CD4-positive, alpha-beta T cell treated with Interleukin-6 for 4 hours (primary cell): ENCODE measurements at regions not wholly inside any gene's neighbourhood (a gene's known extent, or its start where the extent isn't known, plus 50 kb on each side); places are given as distances from the start of the nearest gene placed in this dataset.

Experiments used
- DNase-seq: peaks from one replicate; pipeline ENCODE4 v3.0.0-alpha.2; 2020; ENCODE audit warnings: mixed read lengths

DNA sequence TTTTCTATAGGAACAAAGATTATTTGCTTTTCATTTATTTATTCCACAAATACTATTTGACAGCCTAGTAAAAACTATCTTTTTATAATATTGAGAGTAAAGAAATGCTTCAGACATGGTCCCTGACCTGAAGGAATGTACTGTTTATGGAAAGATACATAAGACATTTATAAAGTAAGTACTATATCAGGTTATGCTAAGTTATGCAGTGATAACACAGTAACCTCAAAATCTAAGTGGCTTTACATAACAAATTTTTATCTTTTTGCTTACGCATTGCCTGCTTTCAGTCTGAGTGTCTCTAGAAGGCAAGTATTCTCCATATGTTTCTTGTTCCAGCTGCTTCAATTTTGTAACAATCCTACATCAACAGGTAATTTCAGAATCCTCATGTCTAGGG is 694.0 kb downstream of the SQOR start:
- no peak for DNase-seq

DNA sequence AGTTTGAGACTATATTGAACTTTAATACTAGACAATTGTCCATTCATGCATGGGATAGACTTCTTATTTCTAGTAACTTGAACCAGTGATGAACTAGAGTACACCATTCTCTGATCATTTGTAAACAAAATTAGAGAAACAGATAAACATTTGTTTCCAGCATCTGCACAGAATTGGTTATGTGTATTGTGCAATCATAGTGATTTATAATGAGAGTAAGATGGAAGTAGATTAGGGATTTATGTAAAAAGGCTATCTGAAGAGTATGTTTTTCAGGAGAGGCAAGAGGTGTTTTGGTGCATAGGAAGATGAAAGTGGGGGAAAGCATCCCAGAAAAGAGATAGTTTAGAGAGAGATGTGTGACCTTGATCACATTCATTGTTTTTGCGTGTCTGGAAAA is 695.0 kb downstream of the SQOR start:
- no peak for DNase-seq

DNA sequence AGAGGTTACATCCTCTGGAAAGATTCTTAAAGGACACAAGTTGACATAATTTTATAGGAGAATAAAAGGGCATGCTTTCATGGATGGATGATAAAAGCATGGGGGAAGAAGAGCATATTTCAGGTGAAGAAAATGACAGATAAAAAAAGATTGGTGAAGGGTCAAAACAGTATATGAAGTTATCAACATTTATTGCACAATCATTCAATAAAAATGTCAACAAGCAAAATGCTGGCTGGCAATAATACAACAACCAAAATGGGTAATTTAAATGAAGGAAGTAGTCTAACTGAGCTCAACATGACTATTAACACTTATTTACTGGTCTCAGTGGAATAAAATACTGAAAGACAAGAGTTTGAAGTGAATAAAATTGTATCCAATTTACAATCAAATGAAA is 696.7 kb downstream of the SQOR start:
- no peak for DNase-seq

DNA sequence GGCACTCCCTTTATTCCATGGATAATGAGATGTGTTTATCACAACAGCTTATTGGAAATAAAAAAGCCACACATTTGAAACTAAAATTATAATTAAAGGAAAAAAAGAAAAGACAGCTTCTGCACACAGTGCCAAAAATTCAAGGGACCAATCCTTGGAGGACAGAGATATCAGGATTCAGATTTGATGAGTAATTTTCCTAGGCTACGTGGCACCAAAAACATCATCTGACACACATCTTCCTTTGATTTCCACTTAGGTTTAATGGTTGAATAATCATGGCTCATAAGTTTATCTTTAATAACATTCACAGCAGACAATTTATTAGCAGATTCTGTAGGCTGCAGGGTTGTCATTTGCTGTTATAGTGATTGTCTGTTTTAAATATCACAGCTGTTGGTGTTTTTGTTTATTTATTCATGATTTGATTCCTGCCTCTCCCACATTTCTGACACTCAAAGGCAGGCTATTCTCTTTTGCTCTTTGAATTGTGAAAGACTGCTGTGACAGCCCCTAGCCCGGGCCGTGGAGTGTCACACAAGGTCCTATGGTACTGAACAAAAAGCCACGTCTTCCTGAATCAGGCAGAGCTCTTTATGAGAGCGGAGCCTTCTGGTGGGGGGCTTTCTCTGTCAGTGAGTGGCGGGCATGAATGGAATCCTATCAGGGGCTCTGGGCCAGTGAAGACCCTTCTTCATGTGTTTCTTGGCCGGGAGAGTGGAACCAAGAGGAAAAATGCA is 708.5 kb downstream of the SQOR start:
- no peak for DNase-seq

DNA sequence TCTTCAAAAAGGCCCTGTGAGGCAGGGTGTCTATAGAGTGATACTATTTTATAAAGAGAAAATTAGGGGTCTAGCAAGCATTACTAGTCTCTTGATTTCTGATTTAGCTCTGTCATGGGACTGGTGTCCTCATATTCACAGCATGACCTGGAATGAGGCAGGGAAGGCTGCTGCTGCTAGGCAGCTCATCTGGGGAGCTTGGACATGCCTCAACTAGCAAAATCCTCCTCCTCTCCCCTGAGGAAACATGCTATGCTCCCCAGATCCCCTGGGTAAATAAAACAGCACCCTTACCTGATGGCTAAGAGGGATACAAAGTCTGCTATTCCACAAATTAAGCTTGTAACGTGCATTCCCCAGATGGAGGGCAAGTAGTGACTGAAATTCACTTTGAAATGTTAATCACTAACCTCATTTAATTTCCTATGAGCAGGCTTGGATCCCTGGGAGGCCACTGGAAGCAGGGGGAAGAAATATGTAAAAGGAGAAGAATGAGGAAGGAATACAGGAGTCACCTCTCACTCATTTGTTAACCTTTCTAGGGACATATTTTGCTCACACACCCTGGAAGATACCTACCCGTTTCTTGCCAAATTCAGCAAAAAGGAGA is 709.4 kb downstream of the SQOR start:
- no peak for DNase-seq

DNA sequence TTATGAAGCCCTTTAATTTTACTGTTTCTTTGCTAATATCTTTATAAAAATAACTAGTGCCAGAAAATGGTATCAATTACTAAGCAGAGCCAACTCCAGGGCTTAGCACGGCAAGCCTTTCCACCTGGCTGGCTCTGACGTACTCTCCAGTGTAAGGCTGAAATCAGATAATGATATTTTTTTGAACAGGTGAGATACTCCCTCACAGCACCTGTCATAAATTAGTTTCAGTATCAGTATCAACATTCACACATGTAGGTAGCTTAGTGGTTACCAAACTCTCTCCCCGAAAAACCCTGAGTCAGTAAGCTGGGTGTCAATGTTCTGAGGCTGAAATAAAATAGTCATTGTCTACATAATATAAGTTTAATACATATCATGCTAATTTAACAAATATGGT is 710.1 kb downstream of the SQOR start:
- DNase-seq = no peak

DNA sequence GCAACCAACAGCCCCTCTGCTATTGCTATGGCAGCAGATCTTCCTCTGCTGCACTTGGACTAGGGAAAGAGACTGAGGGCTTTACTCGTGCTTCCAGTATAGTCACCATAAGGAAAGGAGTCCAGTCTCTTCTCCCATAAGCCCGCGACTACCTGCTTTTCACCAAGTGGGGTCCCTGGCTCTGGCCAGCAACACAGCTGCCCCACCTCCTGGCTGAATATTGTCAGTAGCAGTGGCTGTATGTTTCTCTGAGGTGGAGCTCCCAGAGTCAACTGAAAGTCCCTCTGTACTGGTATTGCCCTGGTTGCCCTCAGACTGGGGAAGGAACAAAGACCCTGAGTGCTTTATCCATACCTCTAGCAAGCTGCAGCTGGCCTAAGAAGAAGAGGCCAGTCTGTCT is 719.6 kb downstream of the SQOR start:
- DNase-seq = no peak

DNA sequence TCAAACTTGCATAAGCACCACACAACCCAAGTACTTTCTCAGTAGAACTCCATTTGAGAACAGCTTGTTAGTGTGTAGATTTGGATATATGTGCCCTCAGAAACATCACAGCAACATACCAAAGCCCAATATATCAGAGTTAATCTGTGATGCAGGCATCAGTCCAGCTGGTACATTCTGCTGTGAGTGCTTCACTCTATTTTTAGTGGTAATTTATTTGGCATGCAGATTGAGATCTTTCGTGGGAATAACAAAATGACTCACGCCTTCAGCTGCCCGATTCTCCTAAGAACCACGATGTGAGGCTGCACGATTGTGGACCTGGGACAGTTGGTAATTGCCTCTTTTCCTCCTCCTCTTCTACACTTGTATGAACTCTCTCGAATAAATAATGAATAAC is 730.7 kb downstream of the SQOR start:
- no peak for DNase-seq

DNA sequence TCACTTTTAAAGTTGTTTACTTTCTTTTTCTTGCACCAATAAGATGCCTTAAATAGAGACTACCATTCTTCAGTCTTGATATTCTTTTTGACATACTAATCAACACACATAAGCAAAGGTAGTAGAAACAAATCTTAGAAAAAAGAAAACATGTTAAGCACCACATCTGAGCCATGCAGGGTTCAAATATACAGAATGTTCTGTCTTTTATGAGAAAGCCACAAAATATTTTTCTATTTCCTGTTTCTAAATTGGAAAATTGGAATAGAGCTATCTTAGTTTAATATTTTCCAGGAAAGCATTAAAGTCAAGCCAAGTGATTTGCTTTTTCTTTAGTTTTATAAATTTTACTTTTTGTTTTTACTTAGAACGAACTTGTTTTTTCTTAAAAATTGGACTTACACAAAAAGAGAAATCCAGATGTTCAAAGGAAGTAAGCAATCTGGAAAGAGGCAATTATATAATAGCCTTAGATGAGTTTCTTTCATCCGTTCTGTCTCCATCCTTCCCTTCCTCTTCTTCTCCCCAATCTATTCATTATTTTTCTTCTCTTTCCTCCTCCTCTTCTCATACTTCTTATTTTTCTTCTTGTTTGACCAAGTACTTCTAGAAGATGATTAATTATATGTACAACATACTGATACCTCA is 731.7 kb downstream of the SQOR start:
- DNase-seq = no peak

DNA sequence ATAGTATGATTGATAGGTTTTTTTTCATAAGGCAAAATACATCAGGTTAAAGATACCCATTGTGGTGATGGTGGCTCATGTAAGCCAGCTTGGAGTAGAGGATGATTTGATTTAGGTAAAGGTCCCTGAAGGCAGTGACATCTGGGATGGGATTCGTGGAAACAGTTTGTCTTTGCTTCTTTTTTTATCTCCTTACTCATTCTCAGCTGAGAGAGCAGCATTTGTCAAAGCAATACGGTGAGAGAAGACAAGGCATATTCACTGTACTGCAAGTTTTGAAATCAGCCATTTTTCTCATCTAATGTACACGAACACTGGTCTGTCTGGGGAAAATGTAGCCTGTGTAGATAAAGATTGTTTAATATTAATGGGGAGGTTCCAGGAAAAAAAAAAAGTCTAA is 749.1 kb downstream of the SQOR start:
- no peak for DNase-seq

DNA sequence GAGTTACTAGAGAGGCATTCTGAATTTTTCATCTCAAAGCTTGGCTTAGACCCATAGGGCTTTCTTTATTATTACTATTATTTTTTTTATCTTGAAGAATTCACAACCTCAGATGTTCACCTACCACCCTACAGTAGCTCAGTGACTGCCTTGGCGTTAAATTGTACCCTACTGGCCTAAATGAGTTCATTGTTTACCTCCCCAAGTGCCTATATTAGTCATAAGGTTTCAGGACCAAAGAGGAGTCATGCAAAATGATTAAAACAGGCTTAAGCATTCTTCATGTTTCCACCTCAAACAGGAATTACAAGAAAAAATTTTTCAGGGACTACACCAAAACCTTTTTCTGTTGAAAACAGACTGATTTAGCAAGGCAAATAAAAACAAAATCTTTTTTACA is 751.5 kb downstream of the SQOR start:
- no peak for DNase-seq

DNA sequence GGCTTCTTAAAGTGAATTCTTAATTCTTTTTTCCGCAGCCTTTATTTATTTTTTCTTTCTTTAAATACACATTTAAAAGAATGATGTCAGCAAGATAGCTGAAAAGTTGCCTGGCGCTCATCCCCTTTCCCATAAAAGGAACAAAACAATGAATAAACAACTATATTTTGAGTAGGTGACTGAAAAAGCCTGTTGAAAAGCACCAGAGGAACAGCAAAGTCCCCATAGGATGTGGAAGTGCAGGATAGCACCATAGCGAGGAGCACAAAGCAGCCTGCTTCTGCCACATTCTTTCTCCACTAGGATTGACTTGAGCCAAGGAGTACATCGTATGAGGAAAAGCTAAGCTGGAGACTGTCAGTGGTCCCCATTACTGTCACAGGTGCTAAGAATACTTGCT is 754.9 kb downstream of the SQOR start:
- DNase-seq = no peak

DNA sequence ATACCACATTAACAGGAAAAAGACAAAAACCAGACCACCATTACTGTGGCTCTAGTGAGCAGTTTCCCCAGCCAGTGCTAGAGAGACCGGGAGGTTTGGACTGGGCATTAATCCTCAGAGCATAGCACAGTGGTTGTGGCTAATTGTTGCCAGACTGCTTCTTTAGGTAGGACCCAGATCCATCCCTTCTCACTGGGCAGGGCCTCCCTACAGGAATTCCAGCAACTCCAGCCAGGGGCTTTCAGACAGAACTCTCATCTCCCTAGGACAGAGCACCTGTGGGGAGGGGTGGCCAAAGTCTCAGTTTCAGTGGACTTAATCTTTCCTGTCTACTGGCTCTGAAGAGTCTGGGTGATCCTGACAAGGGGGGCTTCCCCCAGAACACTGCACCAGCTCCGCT is 759.6 kb downstream of the SQOR start:
- no peak for DNase-seq

DNA sequence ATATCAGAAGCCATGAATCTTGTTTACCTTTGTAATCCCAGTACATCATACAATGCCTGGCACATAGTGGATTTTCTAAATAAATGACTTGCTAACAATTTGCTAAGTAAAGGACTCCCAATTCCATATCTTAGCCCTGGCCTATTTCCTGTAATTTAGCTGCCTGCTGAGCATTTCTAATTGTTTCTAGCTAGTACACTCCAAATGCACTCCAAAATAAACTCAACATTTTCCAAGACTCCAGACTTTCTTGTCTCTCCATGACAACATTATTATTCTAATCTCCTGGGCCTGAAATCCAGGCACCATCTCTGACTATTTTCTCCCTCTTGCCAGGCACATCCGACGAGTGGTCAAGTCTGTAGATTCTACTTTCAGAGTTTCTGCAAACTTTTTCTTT is 773.5 kb downstream of the SQOR start:
- no peak for DNase-seq

DNA sequence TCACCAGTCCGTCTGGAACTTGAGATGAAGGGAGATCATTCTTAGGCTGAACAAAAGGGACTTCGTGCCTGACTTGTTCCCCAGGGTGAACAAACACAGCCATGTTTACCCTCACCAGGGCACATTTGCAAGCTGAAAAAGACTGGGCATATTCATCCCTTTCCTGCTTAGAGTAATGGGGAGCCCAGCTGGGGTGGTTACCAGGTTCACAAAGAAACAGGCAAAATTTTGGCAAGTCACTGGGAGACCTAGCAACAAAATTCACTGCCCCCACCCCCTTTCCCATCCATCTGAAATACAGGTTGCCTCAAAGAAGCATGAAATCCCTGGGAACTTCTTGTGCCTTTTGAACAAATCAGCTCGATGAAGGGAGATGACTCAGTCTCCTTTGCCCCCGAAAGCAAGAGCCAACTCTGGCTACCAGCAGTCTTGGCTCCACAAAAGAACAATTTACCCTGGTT is 775.0 kb downstream of the SQOR start:
- DNase-seq = no peak

DNA sequence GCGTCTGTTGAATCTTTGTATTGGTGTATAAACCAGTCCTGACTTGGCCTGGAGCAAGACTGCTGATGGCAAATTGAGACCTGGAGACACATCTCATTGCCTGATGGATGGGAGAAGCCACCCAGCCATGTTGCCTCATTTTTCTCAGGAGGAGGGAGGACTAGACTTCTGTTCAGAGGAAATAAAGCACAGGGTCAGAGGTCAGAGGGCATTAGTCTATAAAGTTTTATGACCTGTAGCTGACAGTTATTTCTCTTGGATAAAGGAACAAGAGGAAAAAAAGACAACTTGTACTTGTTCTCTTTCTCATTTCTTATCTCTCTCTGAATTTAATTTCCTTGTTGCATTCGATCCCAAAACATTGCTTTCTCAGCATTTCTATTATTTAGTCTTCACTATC is 775.9 kb downstream of the SQOR start:
- no peak for DNase-seq

DNA sequence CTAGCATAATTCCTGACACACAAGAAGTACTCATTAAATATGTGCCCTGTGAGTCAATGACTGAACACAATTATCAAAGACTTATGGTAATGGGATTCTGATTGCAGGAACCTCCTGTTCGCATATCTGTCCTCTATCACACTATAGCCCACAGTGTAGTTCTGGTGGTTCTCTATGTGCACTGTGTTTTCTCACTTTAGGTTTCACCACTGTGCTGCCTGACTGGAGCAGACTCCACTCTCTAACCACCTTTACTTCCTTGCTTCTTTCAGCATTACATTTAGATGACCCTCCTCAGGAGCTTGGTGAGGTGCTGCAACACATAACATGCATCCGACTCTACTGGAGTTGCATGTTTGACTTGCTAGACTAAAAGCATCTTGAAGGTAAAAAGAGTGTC is 777.1 kb downstream of the SQOR start:
- no peak for DNase-seq

DNA sequence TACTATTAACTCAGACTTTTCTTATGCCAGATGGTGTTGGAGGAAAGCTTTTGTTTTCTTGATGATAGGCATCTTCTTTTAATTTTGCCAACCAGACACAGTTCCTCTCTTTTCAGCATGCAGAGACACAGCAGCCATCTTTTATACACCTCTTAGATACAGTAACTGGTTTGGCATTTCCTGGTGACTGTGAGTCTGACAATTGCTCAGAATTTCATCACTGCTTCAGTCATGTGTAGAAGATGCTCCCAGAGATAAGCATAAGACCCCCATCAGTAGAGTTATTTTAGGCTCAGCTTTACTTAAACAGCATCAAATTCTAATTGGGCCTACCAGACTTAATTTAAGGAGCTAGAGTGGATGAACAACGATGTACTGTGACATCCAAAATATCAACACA is 779.0 kb downstream of the SQOR start:
- no peak for DNase-seq

DNA sequence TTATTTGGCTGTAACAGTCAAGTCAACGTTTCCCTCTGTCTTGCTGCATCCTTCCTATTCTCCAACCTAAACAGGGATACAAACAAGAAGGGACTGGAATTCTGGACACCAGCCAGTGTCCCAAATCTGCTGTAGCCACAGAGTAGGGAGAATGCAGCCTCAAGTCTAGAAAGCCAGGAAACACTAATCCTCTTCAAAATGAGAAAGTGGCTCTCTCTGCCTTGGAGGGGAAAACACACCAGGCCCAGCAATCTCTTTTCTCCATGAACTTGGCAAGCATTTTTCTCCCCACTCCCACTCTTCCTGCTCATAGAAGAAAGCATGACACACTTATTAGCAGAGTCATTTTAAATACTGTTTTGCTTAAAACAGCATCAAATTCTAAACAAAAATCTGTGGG is 781.7 kb downstream of the SQOR start:
- no peak for DNase-seq

DNA sequence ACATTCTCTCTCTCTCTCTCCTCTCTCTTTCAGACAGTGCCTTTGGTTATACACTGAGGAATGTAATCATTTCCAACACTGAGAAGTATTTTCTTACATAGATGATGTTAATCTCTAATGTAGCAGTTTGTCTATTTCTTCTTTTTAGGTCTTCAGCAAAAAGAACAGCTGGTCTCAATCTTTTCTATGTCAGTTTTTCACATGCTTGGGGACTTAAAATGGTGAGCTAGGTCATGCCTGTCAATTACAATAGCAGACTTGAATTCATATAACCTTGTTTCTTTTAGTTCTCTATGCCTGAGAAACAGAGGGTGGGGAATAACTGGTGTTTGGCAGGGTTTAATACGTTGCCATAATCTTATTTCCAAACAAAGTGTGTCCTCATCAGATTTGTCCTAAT is 786.2 kb downstream of the SQOR start:
- no peak for DNase-seq

DNA sequence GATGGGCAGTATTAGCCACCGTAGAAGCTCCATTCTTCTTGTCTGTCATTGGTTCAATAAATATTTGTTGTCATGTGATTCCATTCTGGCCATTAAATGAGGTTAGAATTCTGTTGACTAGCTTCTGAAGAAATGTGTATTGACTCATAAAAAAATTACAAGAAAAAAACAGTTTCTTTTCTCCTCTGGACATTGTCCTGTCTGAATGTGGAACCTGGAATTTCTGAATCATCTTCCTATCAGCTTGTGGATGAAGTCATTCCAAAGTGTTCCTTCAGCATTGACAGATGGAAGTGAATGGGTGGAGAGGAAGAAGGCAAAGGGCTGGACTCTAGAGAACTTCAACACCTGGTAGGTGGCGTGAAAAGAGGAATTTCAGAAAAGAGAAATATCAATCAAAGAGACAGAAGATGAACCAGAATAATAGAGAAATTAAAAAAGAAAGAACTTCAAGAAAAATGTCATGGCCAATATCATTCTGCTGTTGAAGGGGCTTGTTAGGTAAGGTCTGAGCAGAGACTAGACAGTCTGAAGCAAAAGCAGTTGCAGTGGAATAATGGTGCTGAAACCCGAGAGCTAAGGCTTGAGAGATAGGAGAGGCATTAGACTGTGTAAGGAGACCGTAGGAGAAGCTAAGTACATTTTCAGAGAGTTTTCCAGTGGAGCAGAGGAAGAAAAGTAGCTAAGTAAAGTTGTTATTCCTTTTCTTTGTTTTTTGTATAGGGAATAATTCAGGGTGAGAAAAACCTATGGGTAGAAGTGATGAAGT is 806.6 kb downstream of the SQOR start:
- no peak for DNase-seq

DNA sequence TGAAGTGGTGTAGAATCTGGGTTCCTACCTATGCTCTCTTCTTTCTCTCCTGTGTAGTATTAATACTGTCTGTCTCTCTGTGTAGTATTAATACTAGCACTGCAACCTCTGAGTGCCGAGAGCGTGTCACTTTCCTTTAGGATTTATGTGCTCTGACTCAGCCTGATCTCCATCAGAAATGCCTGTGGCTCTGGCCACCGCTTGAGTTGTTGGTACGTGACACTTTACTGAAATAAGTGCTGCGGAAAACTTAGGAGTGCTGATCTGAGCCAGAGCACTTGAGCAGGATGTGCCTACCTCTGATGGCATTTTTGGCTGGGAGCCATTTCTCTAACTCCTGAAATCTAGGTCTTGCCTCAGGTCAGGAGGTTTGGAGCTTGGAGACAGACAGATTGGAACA is 807.4 kb downstream of the SQOR start:
- DNase-seq = no peak

DNA sequence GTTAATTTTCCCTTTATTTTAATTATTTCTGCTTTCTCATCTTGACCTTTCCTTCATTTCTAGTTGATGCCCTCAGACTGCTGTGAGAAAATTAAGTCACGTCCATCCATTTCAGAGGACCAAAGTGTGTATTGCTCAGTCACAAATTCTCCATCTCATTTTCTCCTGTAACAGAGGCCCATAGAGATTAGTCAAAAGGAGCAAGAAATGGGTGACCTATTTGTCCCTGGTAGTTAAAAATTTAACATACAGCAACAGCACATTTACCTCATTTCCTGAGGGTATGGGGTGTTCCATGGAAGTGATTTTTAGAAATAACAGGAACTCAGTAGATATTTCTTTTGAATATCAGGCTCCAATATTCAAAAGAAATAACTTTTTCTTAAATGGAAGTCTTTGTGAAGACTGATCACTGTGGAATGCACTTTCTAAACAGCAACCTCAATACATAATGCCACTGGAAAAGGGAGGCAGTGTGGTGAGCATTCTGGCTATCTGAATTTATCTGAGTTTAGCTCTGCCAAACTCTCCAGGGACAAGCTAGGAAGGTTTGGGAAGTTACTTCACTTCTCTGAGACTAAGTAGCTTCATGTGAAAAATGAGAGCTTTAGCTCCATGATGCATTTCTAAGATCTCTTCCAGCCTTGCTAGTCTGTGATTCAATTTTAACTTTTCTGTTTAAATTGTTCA is 808.2 kb downstream of the SQOR start:
- no peak for DNase-seq
